ENCODE measurements at regions not wholly inside any gene's neighbourhood (a gene's known extent, or its start where the extent isn't known, plus 50 kb on each side); places are given as distances from the start of the nearest gene placed in this dataset.

- TF ChIP-seq POLR2A (IDR thresholded peaks at IDR 0.05; ENCODE audit: low read length): no peak
- TF ChIP-seq GATA1 (IDR thresholded peaks at IDR 0.05; ENCODE audit: low read depth, low read length): no peak
These were observed 62.0 kb upstream of the SEMA3A start for GRCh38 chr7:84256571-84256971.
